Esophagus muscularis mucosa (tissue), 4 donors: ENCODE measurements at regions not wholly inside any gene's neighbourhood (a gene's known extent, or its start where the extent isn't known, plus 50 kb on each side); places are given as distances from the start of the nearest gene placed in this dataset.

ENCODE experiments used
- DNase-seq: peaks from one replicate; pipeline ENCODE4 v3.0.0-alpha.2; 2017; ENCODE audit errors: extremely low spot score
- H3K27ac ChIP-seq, 4 donors: fragments of 200-600 bp; sonication (generic); replicated peaks in 1 of 4; 1 replicate in 3 of 4; 2 replicates in 1 of 4; pipeline ENCODE4 v1.5.1; 2016 to 2019; ENCODE audit warnings: mild to moderate bottlenecking in 1 of 4
- H3K27me3 ChIP-seq, 4 donors: fragments of 200-600 bp; sonication (generic); one replicate each; pipeline versions ENCODE4 v1.5.1 to v1.6.0; 2016 to 2019
- H3K36me3 ChIP-seq, 4 donors: fragments of 200-600 bp; sonication (generic); one replicate each; pipeline ENCODE4 v1.5.1; 2016 to 2019
- H3K4me1 ChIP-seq, 4 donors: fragments of 200-600 bp; sonication (generic); one replicate each; pipeline ENCODE4 v1.5.1; 2016 to 2019
- H3K4me3 ChIP-seq, 4 donors: fragments of 200-600 bp; sonication (generic); 1 replicate in 2 of 4; 2 replicates in 2 of 4; pipeline ENCODE4 v1.5.1; 2016 to 2019; ENCODE audit warnings: mild to moderate bottlenecking in 4 of 4, moderate library complexity in 1 of 4
- H3K9me3 ChIP-seq, 4 donors: fragments of 200-600 bp; sonication (generic); 1 replicate in 3 of 4; 2 replicates in 1 of 4; pipeline ENCODE4 v1.5.1; 2016 to 2019
- CTCF ChIP-seq, 3 experiments: fragments of 200-600 bp in 2 of 3; fragments of 450-650 bp in 1 of 3; sonication (generic) in 2 of 3; IDR thresholded peaks; one replicate each; pipeline ENCODE4 v1.5.1; 2017 to 2019; ENCODE audit warnings: antibody characterized with exemption in 3 of 3, mild to moderate bottlenecking in 2 of 3, moderate library complexity in 1 of 3
- EP300 ChIP-seq: sonication (generic); formaldehyde crosslinking; IDR thresholded peaks from one replicate; pipeline ENCODE4 v1.6.1; 2017; ENCODE audit warnings: antibody characterized with exemption
- POLR2A ChIP-seq: fragments of 450-650 bp; IDR thresholded peaks from one replicate; pipeline ENCODE4 v1.6.1; 2017; ENCODE audit warnings: antibody characterized with exemption, moderate library complexity, mild to moderate bottlenecking, low read depth
- POLR2AphosphoS5 ChIP-seq, 2 donors: sonication (generic); formaldehyde crosslinking; IDR thresholded peaks; one replicate each; pipeline ENCODE4 v1.6.1; 2017; ENCODE audit warnings: antibody characterized with exemption in 2 of 2
- WGBS: methylation state at CpG from one replicate; pipeline ENCODE4 v1.1.5; 2018; 5-methylcytosine and 5-hydroxymethylcytosine counted together
- intact Hi-C: fragments of 100-400 bp; cut with DNase I; formaldehyde crosslinking; loops from one replicate; pipeline ENCODE4 v1.15.1; 2023

GRCh38 chr18:39497821-39498220 lies 1932.2 kb upstream of the CELF4 start:
- no peaks in the 10 kb centered on the region for H3K4me1 ChIP-seq
- intact Hi-C loops, result no loop called here
- no peak overlapping the region for H3K27ac ChIP-seq
- peaks cover 0 to 6% (median 0%) of the 10 kb centered on the region in 4 donors for H3K9me3 ChIP-seq
- DNase-seq, result no peak
- no peaks in the 10 kb centered on the region for H3K27me3 ChIP-seq
- no peak overlapping the region for H3K4me3 ChIP-seq
- H3K36me3 ChIP-seq, result no peaks in the 10 kb centered on the region
- TF ChIP-seq CTCF (IDR thresholded peaks at IDR 0.05) (no peak), EP300 (no peak)

GRCh38 chr18:39496986-39497385 lies 1931.4 kb upstream of the CELF4 start:
- Histone ChIP-seq H3K9me3 (peaks cover 0 to 6% (median 0%) of the 10 kb centered on the region in 4 donors), H3K4me1 (no peaks in the 10 kb centered on the region), H3K27me3 (no peaks in the 10 kb centered on the region), H3K36me3 (no peaks in the 10 kb centered on the region), H3K27ac (no peak overlapping the region), H3K4me3 (no peak overlapping the region)
- no peak for TF ChIP-seq CTCF (IDR thresholded peaks at IDR 0.05)
- no peak for TF ChIP-seq EP300
- TF ChIP-seq POLR2A, result no peak
- no peak for TF ChIP-seq POLR2AphosphoS5 (IDR thresholded peaks at IDR 0.05)
- intact Hi-C loops, result no loop called here
- WGBS, result 67% methylated on average over 4 of the region's 4 CpGs
- DNase-seq, result no peak

- Histone ChIP-seq H3K27ac (no peak overlapping the region), H3K27me3 (no peaks in the 10 kb centered on the region), H3K4me1 (no peaks in the 10 kb centered on the region), H3K9me3 (peaks cover 0 to 6% (median 0%) of the 10 kb centered on the region in 4 donors), H3K36me3 (no peaks in the 10 kb centered on the region), H3K4me3 (no peak overlapping the region)
- intact Hi-C loops, result no loop called here
- DNase-seq, result no peak
- no peak for TF ChIP-seq POLR2A
- TF ChIP-seq POLR2AphosphoS5 (IDR thresholded peaks at IDR 0.05), result no peak
- TF ChIP-seq CTCF (IDR thresholded peaks at IDR 0.05), result no peak
- TF ChIP-seq EP300, result no peak
- 86% methylated on average over 3 of the region's 3 CpGs for WGBS
Measured at GRCh38 chr18:39494211-39494896, 1928.8 kb upstream of the CELF4 start.

GRCh38 chr18:39491408-39491807 lies 1925.8 kb upstream of the CELF4 start:
- no peak for DNase-seq
- intact Hi-C loops, result no loop called here
- WGBS, result 91% methylated on average over 2 of the region's 2 CpGs
- Histone ChIP-seq H3K27ac (no peak overlapping the region), H3K4me1 (no peaks in the 10 kb centered on the region), H3K4me3 (no peak overlapping the region), H3K9me3 (no peaks in the 10 kb centered on the region), H3K27me3 (no peaks in the 10 kb centered on the region), H3K36me3 (no peaks in the 10 kb centered on the region)
- TF ChIP-seq EP300 (no peak), CTCF (IDR thresholded peaks at IDR 0.05) (no peak), POLR2A (no peak), POLR2AphosphoS5 (IDR thresholded peaks at IDR 0.05) (no peak)

- no peaks in the 10 kb centered on the region for H3K4me1 ChIP-seq
- no peaks in the 10 kb centered on the region for H3K27me3 ChIP-seq
- H3K4me3 ChIP-seq, result no peak overlapping the region
- H3K27ac ChIP-seq, result no peak overlapping the region
- no peak for TF ChIP-seq EP300
- no peak for TF ChIP-seq POLR2A
- H3K9me3 ChIP-seq, result no peaks in the 10 kb centered on the region
- 79% methylated on average over 1 of the region's 1 CpG for WGBS
- DNase-seq, result no peak
- intact Hi-C loops, result no loop called here
- no peaks in the 10 kb centered on the region for H3K36me3 ChIP-seq
Measured at GRCh38 chr18:39489431-39489830, 1923.8 kb upstream of the CELF4 start.
